Testis (tissue), 2 donors: ENCODE measurements at regions not wholly inside any gene's neighbourhood (a gene's known extent, or its start where the extent isn't known, plus 50 kb on each side); places are given as distances from the start of the nearest gene placed in this dataset.

Source experiments
- POLR2A ChIP-seq: fragments of 450-650 bp; IDR thresholded peaks from one replicate; pipeline ENCODE4 v1.6.1; 2017; ENCODE audit warnings: antibody characterized with exemption, mild to moderate bottlenecking, moderate library complexity
- TF ChIP-seq, protein P1 (sequence below), 3 experiments: fragments of 450-650 bp in 2 of 3; fragments of 200-600 bp in 1 of 3; sonication (generic) in 1 of 3; IDR thresholded peaks; one replicate each; pipeline ENCODE4 v1.5.1; 2016 to 2019; ENCODE audit warnings: antibody characterized with exemption in 3 of 3, mild to moderate bottlenecking in 2 of 3, moderate library complexity in 1 of 3

DNA sequence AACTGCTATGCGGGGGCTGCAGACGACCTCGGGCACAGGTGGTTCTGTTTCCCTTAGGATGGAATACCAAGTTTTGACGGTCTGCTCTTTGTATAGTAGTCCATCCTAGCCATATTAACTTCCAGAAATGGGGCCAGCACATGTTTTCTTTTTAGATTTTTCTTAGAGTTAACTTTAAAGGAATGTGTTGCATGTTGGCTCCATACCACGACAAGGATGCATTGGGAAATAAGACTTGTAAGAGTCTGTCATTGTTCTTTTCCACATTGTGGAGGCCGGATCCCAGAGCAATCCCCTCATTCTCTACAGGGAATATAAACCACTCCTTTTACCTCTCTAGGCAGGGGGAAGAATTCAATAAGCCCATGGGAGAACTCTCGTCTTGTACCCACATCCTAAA lies 87.1 kb upstream of the PLSCR4 start:
- TF ChIP-seq, protein P1, sequence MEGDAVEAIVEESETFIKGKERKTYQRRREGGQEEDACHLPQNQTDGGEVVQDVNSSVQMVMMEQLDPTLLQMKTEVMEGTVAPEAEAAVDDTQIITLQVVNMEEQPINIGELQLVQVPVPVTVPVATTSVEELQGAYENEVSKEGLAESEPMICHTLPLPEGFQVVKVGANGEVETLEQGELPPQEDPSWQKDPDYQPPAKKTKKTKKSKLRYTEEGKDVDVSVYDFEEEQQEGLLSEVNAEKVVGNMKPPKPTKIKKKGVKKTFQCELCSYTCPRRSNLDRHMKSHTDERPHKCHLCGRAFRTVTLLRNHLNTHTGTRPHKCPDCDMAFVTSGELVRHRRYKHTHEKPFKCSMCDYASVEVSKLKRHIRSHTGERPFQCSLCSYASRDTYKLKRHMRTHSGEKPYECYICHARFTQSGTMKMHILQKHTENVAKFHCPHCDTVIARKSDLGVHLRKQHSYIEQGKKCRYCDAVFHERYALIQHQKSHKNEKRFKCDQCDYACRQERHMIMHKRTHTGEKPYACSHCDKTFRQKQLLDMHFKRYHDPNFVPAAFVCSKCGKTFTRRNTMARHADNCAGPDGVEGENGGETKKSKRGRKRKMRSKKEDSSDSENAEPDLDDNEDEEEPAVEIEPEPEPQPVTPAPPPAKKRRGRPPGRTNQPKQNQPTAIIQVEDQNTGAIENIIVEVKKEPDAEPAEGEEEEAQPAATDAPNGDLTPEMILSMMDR (IDR thresholded peaks at IDR 0.05), result no peak
- TF ChIP-seq POLR2A, result no peak
